Choroid plexus epithelial cell (primary cell): ENCODE measurements at regions not wholly inside any gene's neighbourhood (a gene's known extent, or its start where the extent isn't known, plus 50 kb on each side); places are given as distances from the start of the nearest gene placed in this dataset.

Experiments
- DNase-seq: peaks from one replicate; pipeline ENCODE4 v3.0.0-alpha.2; 2010; ENCODE audit warnings: low read depth
- H3K4me3 ChIP-seq: 2 replicates; pipeline ENCODE4 v1.5.1; 2011; ENCODE audit warnings: low read depth, mild to moderate bottlenecking, control low read depth, low read length, moderate library complexity
- CTCF ChIP-seq: conservative IDR thresholded peaks from 2 replicates; pipeline ENCODE4 v1.5.1; 2011; ENCODE audit warnings: low read depth, mild to moderate bottlenecking, control low read depth, inconsistent platforms, low read length, moderate library complexity

DNA sequence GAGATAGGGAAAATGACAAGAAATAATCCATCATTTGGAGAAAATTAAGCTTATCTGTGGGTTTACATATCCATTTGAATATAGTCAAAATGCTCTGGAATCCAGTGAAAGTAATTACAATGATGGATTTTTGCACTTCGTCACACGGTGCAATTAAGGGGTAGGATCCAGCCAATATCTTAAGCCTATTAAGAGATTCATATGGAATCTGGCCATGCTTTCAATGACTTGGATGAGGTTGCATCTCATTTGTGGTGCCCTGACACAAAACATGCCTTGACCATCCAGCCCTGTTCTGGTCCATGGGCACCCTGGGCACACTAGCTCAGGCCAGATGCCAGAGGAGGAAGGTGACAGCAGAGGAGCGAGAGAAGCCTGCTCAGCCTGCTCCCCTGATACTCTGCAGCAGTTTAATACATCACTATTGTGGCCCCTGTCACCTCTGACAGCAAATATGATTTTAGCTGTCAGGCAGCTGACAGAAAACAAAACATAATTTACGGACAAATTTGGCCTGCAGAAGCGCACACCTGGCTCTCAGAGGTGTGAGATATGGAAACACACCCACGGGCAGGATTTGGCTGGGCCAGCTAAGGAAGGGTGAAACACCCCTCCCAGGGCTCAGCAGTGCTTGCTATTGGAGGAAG, 94.1 kb upstream of the ST8SIA3 start:
- no peak overlapping the region for H3K4me3 ChIP-seq
- DNase-seq, result no peak
- TF ChIP-seq CTCF, result no peak

DNA sequence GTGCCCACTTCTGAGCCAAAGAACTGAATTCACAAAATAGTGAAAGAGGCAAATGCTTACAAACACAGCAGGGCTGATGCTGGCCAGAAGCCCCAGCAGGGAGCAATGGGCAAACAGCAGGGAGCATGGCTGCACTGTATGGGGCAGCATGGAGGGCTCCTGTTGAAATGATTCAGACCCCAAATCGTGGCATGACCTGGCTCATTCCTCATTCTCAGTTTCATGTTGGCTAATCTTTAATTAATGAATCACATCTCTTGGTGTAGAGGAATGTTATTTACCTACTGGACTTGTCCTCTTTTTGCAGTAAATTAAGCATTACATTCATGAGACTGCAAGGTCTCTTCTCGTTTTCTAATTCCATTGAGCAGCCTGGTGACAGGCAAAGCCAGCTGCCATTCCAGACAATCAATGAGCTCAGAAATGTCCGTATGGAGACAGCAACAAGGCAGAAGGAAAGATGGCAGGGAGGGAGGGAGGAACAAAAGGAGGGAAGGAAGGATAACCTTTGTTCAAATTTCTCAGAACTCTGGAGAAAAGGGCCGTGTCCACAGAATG, 84.9 kb upstream of the ST8SIA3 start:
- no peak for TF ChIP-seq CTCF
- H3K4me3 ChIP-seq, result no peak overlapping the region
- DNase-seq, result no peak

DNA sequence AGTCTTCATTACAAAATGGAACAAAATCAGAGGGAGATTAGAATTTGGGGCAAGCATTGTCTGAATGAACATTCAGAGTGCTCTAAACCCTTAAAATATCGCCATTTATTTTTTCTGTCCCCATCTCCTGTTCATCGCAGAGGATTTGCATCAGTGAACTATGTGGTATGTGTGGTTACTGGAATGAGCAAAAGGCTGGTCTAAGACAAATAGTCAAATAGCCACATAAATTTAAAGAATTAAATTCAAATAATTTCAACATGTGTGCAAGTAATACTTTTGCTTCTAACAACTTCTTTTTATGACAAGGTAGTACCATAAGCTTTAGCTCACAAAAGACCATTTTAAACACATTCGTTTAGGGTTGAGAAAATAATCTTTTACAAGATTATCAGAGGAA, 82.6 kb upstream of the ST8SIA3 start:
- TF ChIP-seq CTCF, result no peak
- no peak overlapping the region for H3K4me3 ChIP-seq
- no peak for DNase-seq

DNA sequence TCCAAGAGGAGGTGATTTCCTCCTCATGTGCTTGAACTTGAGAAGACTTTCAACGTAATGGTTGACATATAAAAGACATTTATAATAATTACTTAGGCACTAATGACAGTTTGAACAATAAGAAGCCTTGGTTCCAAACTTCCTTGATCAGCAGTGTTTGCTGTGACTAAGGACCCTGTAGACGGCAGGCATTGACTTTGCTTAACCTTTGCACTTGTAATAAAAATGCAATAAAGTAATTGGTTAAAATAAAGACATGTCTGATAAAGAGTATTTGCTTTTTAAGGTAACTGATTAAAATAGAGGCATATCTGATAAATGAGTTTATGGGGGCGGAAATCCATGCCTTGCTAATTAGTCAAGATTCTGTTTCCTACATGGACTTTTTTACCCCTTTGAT, 82.2 kb upstream of the ST8SIA3 start:
- DNase-seq, result no peak

DNA sequence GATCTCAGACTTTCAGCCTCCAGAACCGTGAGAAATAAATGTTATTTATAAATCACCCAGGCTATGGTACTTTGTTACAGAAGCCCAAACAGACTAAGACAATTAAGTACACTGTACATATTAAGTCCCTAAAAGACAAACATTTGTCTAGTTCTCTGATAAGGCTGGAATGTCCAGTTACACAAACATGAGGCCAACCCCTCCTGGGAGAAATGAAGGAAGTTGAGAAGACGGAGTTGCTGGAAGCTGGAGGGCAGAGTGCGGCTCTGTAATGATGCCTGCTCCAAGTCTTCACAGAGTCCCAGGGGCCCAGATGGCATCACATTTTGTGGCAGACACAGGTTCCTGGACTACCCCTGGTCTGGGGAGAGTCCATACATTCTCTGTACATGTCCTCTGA, 79.2 kb upstream of the ST8SIA3 start:
- no peak for DNase-seq
- TF ChIP-seq CTCF, result no peak
- H3K4me3 ChIP-seq, result no peak overlapping the region

More for the DNA sequence above, 82.2 kb upstream of the ST8SIA3 start:
- no peak overlapping the region for H3K4me3 ChIP-seq
- TF ChIP-seq CTCF, result no peak

DNA sequence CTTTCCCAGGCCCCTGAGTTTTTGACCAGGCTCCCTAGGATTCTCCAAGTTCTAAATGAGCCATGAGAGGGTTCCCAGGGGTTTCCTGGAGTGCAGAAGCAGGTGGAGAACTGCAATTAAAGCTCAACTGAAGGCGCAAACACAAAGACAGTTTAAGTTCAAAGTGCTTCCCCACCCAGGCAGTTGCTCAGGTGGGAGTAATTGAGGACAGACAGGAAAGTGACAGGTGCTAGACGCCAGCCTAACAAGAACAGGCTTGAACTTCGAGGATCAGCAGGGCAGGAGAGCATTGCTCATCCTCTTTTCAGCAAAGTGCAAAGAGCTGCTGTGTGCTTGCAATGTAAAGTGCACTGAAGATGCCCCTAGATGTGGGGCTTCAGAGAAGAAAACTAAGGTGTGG, 77.2 kb upstream of the ST8SIA3 start:
- DNase-seq, result no peak
- no peak overlapping the region for H3K4me3 ChIP-seq
- TF ChIP-seq CTCF, result no peak

DNA sequence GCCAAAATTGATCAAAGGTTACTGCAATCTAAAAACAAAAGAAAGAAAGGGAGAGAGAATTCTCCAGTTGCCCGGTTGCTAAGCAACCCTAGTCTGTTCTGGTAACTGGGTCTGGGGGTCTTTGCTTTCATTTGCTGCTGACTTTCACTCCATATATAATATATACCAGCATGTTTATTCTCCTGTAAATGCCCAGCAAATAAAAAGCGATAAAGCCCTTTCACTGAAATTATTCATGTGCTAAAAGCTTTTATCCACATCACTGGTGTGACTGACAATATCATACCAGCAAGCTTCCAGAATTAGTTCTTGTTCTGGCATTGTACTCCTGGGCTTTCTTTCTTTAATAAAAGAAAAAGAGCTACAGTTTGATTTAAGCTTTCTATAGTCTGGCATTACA, 75.5 kb upstream of the ST8SIA3 start:
- no peak for DNase-seq
- H3K4me3 ChIP-seq, result no peak overlapping the region
- no peak for TF ChIP-seq CTCF
